D721Med (cell line): ENCODE measurements at regions not wholly inside any gene's neighbourhood (a gene's known extent, or its start where the extent isn't known, plus 50 kb on each side); places are given as distances from the start of the nearest gene placed in this dataset.

ENCODE experiments used
- DNase-seq: peaks from one replicate; pipeline ENCODE4 v3.0.0; 2011; ENCODE audit warnings: low spot score; ENCODE audit not compliant: insufficient read length
- FAIRE-seq: peaks from 2 replicates; lab custom pipeline; 2011; peaks lifted over from hg19 to GRCh38; lab: Jason Lieb, UNC
- TF ChIP-seq, protein P1 (sequence below): IDR thresholded peaks from 2 replicates; pipeline ENCODE4 v1.5.1; 2012; ENCODE audit warnings: mild to moderate bottlenecking, control low read depth; ENCODE audit not compliant: insufficient read depth; ENCODE audit errors: missing control alignments

DNA sequence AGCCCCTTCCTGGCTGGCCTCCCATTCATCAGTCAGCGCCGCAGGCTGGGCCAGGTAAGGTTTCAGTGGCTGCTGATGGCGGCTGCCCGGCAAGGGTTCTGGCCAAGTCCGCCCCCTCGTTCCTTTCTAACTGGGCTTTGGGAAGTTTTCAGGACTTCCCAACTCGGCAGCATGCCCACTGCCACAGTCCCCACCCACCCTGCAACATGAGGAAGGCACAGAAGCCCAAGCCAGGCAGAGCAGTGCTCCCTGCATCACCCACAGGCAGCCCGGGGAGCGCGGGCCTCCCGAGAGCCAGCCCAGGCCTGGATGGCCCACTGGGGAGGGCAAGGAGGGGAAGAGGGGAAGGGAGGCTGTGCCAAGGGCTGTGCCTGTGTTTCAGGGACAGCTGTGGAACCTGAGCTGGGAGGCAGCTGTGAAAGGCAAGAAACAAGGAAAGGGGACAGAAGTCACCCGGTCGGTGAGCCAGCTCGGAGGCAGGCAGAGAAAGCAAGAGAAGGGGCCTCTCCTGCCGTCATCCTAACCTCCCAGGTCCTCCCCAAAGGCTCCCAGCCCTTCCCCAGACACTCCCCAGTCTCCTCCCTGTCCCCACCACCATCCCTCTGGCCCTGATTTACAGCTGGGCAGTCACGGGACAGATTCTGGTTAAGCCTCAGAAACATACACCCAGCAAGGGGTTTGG is 73.9 kb downstream of the CPN2 start:
- FAIRE-seq (no peak), DNase-seq (no peak)
- TF ChIP-seq, protein P1, sequence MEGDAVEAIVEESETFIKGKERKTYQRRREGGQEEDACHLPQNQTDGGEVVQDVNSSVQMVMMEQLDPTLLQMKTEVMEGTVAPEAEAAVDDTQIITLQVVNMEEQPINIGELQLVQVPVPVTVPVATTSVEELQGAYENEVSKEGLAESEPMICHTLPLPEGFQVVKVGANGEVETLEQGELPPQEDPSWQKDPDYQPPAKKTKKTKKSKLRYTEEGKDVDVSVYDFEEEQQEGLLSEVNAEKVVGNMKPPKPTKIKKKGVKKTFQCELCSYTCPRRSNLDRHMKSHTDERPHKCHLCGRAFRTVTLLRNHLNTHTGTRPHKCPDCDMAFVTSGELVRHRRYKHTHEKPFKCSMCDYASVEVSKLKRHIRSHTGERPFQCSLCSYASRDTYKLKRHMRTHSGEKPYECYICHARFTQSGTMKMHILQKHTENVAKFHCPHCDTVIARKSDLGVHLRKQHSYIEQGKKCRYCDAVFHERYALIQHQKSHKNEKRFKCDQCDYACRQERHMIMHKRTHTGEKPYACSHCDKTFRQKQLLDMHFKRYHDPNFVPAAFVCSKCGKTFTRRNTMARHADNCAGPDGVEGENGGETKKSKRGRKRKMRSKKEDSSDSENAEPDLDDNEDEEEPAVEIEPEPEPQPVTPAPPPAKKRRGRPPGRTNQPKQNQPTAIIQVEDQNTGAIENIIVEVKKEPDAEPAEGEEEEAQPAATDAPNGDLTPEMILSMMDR = no peak

DNA sequence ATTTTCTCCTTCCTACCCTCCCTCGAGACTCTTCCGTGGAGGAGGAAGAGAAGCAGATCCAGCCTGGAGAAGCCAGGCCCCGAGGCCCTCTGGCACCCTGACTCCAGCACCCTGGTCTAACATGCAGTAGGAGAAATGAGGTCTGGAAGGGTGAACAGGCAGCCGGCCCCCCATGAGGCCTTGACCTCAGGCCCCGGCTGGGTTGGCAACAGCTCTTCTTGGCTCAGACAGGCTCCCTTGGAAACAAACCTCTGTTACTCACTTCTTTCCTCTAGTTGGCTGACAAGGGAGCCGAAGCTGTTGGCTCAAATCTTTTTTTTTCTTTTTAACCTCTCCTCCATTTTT is 73.4 kb downstream of the CPN2 start:
- FAIRE-seq (no peak), DNase-seq (no peak)
- TF ChIP-seq, protein P1 = no peak

DNA sequence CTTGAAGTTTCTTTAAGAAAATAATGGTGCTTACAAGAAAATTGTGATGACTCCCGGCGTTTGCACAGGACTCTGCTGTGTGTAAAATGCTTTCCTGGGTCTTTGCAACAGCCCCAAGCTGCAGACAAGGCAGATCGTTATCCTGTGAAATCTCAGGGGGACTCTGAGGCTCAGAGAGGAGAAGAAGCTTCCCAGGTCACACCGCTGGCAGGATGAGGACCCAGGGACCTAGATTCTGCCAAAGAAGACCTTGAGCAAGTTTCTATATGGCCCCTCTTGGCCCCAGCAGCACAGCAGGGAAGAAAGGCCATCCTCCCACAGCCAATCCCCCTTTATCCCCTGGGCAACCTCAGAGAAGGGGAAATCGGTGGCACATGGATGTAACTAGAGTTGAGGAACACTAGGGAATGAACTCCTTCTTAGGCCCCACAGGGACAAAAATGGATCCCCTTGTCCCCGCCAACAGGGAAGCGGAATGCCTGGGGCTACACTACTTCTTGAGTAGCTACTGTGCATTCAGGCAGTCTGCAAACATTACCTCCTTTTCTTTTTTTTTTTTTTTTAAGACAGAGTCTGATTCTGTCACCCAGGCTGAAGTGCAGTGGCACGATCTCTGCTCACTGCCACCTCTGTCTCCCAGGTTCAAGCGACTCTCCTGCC is 72.8 kb downstream of the CPN2 start:
- TF ChIP-seq, protein P1 = no peak
- FAIRE-seq (no peak), DNase-seq (no peak)

DNA sequence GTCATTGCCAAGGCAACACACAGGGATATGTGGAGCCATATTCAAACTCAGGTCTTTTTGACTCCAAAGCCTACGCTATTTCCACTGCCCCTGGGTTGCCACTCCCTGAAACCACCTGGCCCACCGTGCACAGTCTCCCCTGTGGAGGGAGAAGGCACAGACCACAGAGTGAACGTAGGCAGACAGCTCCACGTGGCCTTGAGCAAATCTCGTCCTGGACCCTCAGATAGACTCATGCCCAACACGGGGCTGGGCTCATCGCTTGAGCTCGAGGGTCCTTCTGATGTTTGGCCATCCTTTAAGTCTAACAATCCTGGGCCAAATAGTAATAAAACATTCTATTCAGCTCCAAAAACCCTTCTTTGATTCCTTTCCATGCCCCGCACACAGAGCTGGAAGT is 72.0 kb downstream of the CPN2 start:
- TF ChIP-seq, protein P1 = no peak
- FAIRE-seq (no peak), DNase-seq (no peak)

DNA sequence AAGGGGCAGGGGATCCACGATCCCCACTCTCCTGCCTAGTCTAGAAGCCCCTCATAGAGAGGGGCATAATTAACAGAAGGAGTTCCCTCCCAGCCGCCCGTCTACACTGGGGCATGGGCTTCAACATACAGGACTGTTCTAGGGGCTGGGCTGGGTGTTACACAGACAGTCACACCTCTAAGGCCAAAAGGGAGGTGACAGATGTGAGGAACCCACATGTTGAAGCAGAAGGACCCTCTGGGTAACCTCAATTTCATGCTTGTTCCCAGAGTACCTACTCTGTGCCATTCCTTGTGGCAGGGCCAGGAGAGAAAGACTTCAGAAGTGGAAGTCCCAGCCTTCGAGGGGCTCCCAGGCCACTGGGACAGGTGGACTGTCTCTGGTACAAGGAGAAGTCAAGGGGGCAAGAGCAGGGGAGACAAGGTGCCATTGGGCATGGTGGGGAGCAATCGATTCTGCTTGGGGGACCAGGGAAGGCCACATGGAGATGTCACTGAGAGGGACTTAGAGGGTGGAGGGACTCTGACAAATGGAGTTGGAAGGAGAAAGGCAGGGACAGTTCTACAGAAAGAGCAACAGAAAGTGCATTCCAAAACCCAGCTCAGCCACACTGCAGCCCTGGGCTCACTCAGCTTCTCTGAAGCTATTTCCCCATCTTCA is 71.3 kb downstream of the CPN2 start:
- DNase-seq = no peak
- FAIRE-seq = no peak
- TF ChIP-seq, protein P1 = no peak

DNA sequence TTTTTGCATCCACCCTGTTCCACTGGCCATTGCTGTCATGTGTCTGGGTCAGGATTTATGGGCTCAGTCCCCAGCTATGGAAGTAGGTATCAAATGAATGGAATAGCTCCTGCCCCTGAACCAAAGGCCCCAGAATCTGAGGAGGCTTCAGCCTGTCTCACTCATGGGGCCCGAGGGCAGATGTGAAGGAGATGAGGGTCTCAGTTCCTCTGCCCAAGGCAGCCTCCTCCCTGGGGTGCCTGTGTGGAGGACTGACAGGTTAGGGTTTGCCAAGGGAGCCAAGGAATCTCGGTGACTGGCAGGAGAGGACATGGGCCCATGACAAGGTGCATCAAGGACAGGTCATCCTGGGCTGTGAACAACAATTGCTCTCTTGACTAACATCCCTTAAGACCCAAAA is 70.4 kb downstream of the CPN2 start:
- no peak for FAIRE-seq
- TF ChIP-seq, protein P1 = no peak
- no peak for DNase-seq

DNA sequence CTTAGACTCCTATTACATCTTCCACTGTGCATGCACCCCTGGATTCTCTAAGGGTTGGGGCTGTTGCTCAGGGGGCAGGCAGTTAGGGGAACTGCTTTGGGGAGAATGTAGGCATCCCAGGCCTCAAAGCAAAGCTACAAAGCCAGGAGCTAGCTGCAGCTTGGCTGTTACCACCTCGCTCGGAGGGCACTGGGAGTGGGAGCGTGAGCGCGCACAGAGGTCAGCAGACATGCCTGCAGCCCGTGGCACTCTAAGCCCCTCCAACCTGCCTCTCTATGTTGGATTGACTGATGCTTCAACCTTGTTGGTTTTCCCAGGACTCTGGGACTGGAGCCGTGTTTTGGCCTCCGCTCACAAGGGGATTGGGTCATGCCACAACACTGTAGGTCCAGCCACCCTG is 69.8 kb downstream of the CPN2 start:
- TF ChIP-seq, protein P1 = no peak
- DNase-seq = no peak
- no peak for FAIRE-seq
